ENCODE measurements at regions not wholly inside any gene's neighbourhood (a gene's known extent, or its start where the extent isn't known, plus 50 kb on each side); places are given as distances from the start of the nearest gene placed in this dataset.

GRCh38 chr6:101294051-101294638 lies 99.4 kb upstream of the GRIK2 start:
- TF ChIP-seq, protein P1, sequence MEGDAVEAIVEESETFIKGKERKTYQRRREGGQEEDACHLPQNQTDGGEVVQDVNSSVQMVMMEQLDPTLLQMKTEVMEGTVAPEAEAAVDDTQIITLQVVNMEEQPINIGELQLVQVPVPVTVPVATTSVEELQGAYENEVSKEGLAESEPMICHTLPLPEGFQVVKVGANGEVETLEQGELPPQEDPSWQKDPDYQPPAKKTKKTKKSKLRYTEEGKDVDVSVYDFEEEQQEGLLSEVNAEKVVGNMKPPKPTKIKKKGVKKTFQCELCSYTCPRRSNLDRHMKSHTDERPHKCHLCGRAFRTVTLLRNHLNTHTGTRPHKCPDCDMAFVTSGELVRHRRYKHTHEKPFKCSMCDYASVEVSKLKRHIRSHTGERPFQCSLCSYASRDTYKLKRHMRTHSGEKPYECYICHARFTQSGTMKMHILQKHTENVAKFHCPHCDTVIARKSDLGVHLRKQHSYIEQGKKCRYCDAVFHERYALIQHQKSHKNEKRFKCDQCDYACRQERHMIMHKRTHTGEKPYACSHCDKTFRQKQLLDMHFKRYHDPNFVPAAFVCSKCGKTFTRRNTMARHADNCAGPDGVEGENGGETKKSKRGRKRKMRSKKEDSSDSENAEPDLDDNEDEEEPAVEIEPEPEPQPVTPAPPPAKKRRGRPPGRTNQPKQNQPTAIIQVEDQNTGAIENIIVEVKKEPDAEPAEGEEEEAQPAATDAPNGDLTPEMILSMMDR (IDR thresholded peaks at IDR 0.05; ENCODE audit: insufficient read depth, low read length, poor library complexity, severe bottlenecking), result no peak
- TF ChIP-seq EZH2phosphoT487 (conservative IDR thresholded peaks at IDR 0.05; ENCODE audit: low read length), result no peak

All from SU-DHL-6 (cell line).